ENCODE measurements at regions not wholly inside any gene's neighbourhood (a gene's known extent, or its start where the extent isn't known, plus 50 kb on each side); places are given as distances from the start of the nearest gene placed in this dataset.

DNA sequence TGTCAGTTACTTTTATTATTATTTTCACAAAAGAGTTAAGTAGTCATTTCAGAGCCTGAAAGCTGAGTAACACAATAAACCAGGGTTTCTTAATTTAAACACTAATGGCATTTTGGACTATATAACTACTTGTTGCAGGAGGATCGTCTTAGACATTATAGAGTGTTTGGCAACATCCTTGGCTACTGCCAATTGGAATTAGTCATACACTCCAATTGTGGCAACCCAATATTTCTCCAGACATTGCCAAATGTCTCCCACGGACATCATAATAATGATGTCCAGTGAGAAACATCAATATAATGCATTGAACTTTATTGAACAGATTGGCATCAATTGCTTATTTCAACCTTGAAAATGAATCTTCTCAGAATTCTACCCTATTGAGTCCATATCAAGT, 441.9 kb upstream of the ADGRL4 start:
- no peak for TF ChIP-seq CTCF (IDR thresholded peaks at IDR 0.05)
- no peak for TF ChIP-seq POLR2A (IDR thresholded peaks at IDR 0.05)

Measured in right lobe of liver (tissue), 4 donors.